Endothelial cell of umbilical vein (primary cell): ENCODE measurements at regions not wholly inside any gene's neighbourhood (a gene's known extent, or its start where the extent isn't known, plus 50 kb on each side); places are given as distances from the start of the nearest gene placed in this dataset.

ENCODE experiments used
- BruUV-seq: library from RNA; stranded (reverse); fragments of 400-500 nt; replicated peaks from 2 replicates; lab custom pipeline; 2021; lab: Mats Ljungman, UMichigan
- CTCF ChIA-PET: fragments of 300-600, 350-600 bp; sonication (Branson Sonifier 250); formaldehyde crosslinking; loops from one replicate; lab custom pipeline; 2021; ENCODE audit warnings: antibody characterized with exemption, inconsistent platforms; lab: Charles Lee
- POLR2A ChIA-PET: fragments of 300-600, 350-600 bp; sonication (Branson Sonifier 250); formaldehyde crosslinking; loops from one replicate; lab custom pipeline; 2021; ENCODE audit warnings: antibody characterized with exemption, inconsistent platforms; lab: Charles Lee
- DNase-seq: peaks from one replicate; pipeline ENCODE4 v3.0.0-alpha.2; 2011; ENCODE audit warnings: low read depth, low spot score
- FAIRE-seq: peaks from 2 replicates; lab custom pipeline; 2011; peaks lifted over from hg19 to GRCh38; lab: Jason Lieb, UNC
- H2AFZ ChIP-seq: 2 replicates; pipeline ENCODE4 v1.6.0; 2012; ENCODE audit warnings: low read depth, low read length, control low read depth, inconsistent platforms
- H3K27ac ChIP-seq: 2 replicates; pipeline ENCODE4 v1.5.1; 2011; ENCODE audit warnings: low read depth, mild to moderate bottlenecking, control low read depth, low read length, moderate library complexity; ENCODE audit not compliant: insufficient read depth
- H3K27me3 ChIP-seq, 2 experiments: 2 replicates each; pipeline versions ENCODE4 v1.6.0 to v1.6.1; 2011; ENCODE audit warnings: low read length in 2 of 2, mixed read lengths in 1 of 2; ENCODE audit not compliant: control insufficient read depth in 2 of 2, insufficient read depth in 2 of 2
- H3K36me3 ChIP-seq, 2 experiments: 2 replicates in 1 of 2; 3 replicates in 1 of 2; pipeline ENCODE4 v1.5.1; 2011; ENCODE audit warnings: low read length in 2 of 2, mild to moderate bottlenecking in 1 of 2, moderate library complexity in 1 of 2; ENCODE audit not compliant: control insufficient read depth in 2 of 2, insufficient read depth in 2 of 2; ENCODE audit errors: extremely low read depth in 1 of 2
- H3K4me1 ChIP-seq: 3 replicates; pipeline ENCODE4 v1.5.1; 2011; ENCODE audit warnings: mild to moderate bottlenecking, low read length; ENCODE audit not compliant: control insufficient read depth, insufficient read depth; ENCODE audit errors: extremely low read depth
- H3K4me2 ChIP-seq: 2 replicates; pipeline ENCODE4 v1.6.1; 2011; ENCODE audit warnings: low read length, control low read depth, mixed read lengths; ENCODE audit not compliant: insufficient read depth
- H3K4me3 ChIP-seq, 3 experiments: fragments of 200-600 bp in 1 of 3; sonication (generic), shearing (Covaris generic) in 1 of 3; replicated peaks in 1 of 3; 2 replicates each; pipeline ENCODE4 v1.5.1; 2011 to 2016; ENCODE audit warnings: control low read depth in 3 of 3, low read length in 3 of 3, mild to moderate bottlenecking in 2 of 3, inconsistent platforms in 1 of 3, low read depth in 1 of 3, moderate library complexity in 1 of 3; ENCODE audit not compliant: insufficient read depth in 1 of 3
- H3K79me2 ChIP-seq: 2 replicates; pipeline ENCODE4 v1.6.0; 2012; ENCODE audit warnings: low read length, inconsistent platforms; ENCODE audit not compliant: control insufficient read depth, insufficient read depth
- H3K9ac ChIP-seq: replicated peaks from 2 replicates; pipeline ENCODE3; 2011; ENCODE audit warnings: low read length, control low read depth; ENCODE audit not compliant: insufficient read depth; ENCODE audit errors: extremely low read depth
- H3K9me1 ChIP-seq: replicated peaks from 3 replicates; pipeline ENCODE4 v1.6.0; 2011; ENCODE audit warnings: mild to moderate bottlenecking, low read length; ENCODE audit not compliant: control insufficient read depth, insufficient read depth; ENCODE audit errors: extremely low read depth
- H3K9me3 ChIP-seq: replicated peaks from 2 replicates; pipeline ENCODE4 v1.5.1; 2012; ENCODE audit warnings: low read length, inconsistent platforms; ENCODE audit not compliant: control insufficient read depth, insufficient read depth
- H4K20me1 ChIP-seq: replicated peaks from 2 replicates; pipeline ENCODE3; 2011; ENCODE audit warnings: mild to moderate bottlenecking, low read length; ENCODE audit not compliant: control insufficient read depth, insufficient read depth; ENCODE audit errors: extremely low read depth
- EZH2 ChIP-seq: IDR thresholded peaks from 2 replicates; pipeline ENCODE4 v1.6.1; 2012; ENCODE audit warnings: borderline replicate concordance, low read depth, mild to moderate bottlenecking, moderate library complexity, low read length, inconsistent platforms; ENCODE audit not compliant: severe bottlenecking
- FOS ChIP-seq: IDR thresholded peaks from 2 replicates; pipeline ENCODE4 v1.6.1; 2011; ENCODE audit warnings: mild to moderate bottlenecking, low read length, moderate library complexity, borderline replicate concordance; ENCODE audit not compliant: insufficient read depth
- GATA2 ChIP-seq: IDR thresholded peaks from 2 replicates; pipeline ENCODE4 v1.7.0; 2011; ENCODE audit warnings: low read depth, mild to moderate bottlenecking, moderate library complexity, mixed read lengths, low read length; ENCODE audit not compliant: insufficient read length, insufficient read depth
- JUN ChIP-seq: IDR thresholded peaks from 2 replicates; pipeline ENCODE4 v1.6.1; 2011; ENCODE audit warnings: borderline replicate concordance, low read depth; ENCODE audit not compliant: insufficient read length, insufficient read depth
- MYC ChIP-seq: IDR thresholded peaks from one replicate; pipeline ENCODE4 v1.6.1; 2011; ENCODE audit warnings: mild to moderate bottlenecking, low read depth, low read length
- POLR2A ChIP-seq: IDR thresholded peaks from 2 replicates; pipeline ENCODE4 v1.6.1; 2012; ENCODE audit warnings: low read depth, mild to moderate bottlenecking, control low read depth, low read length
- POLR2AphosphoS5 ChIP-seq: IDR thresholded peaks from 2 replicates; pipeline ENCODE4 v1.6.1; 2012; ENCODE audit warnings: low read depth, mild to moderate bottlenecking, control low read depth, low read length, moderate library complexity; ENCODE audit not compliant: insufficient read depth
- dilution Hi-C: fragments of 300-500 bp; cut with MboI; formaldehyde crosslinking; loops from one replicate; pipeline ENCODE4 v1.15.0; 2019; ENCODE audit warnings: low sequenced_read_pairs; ENCODE audit not compliant: extremely low pct_ligation_motif_present
- intact Hi-C: fragments of 100-400 bp; cut with micrococcal nuclease; formaldehyde crosslinking; loops from one replicate; pipeline ENCODE4 v1.10.0; 2022
- TF ChIP-seq, protein P1 (sequence below): IDR thresholded peaks from 2 replicates; pipeline ENCODE4 v1.6.1; 2011; ENCODE audit not compliant: insufficient read depth, insufficient read length
- TF ChIP-seq, protein P2 (sequence below), 2 donors: IDR thresholded peaks; 1 replicate in 1 of 2; 2 replicates in 1 of 2; pipeline ENCODE4 v1.5.1; 2011; ENCODE audit warnings: low read length in 2 of 2, mild to moderate bottlenecking in 2 of 2, moderate library complexity in 2 of 2, control low read depth in 1 of 2, inconsistent platforms in 1 of 2, low read depth in 1 of 2; ENCODE audit not compliant: insufficient read depth in 1 of 2; ENCODE audit errors: extremely low read depth in 1 of 2

- Histone ChIP-seq H2AFZ (no peak overlapping the region), H4K20me1 (no peaks in the 10 kb centered on the region), H3K9ac (no peak overlapping the region), H3K9me3 (no peaks in the 10 kb centered on the region), H3K4me2 (no peak overlapping the region), H3K9me1 (no peaks in the 10 kb centered on the region), H3K36me3 (no peaks in the 10 kb centered on the region), H3K4me3 (no peak overlapping the region), H3K4me1 (no peaks in the 10 kb centered on the region), H3K27ac (no peak overlapping the region), H3K79me2 (no peaks in the 10 kb centered on the region), H3K27me3 (no peaks in the 10 kb centered on the region)
- ChIA-PET CTCF (no interaction called here), POLR2A (no interaction called here)
- intact Hi-C loops (no loop called here), dilution Hi-C loops (no loop called here)
- TF ChIP-seq, protein P1, sequence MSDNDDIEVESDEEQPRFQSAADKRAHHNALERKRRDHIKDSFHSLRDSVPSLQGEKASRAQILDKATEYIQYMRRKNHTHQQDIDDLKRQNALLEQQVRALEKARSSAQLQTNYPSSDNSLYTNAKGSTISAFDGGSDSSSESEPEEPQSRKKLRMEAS = no peak
- TF ChIP-seq MYC = no peak
- TF ChIP-seq GATA2 = no peak
- TF ChIP-seq, protein P2, sequence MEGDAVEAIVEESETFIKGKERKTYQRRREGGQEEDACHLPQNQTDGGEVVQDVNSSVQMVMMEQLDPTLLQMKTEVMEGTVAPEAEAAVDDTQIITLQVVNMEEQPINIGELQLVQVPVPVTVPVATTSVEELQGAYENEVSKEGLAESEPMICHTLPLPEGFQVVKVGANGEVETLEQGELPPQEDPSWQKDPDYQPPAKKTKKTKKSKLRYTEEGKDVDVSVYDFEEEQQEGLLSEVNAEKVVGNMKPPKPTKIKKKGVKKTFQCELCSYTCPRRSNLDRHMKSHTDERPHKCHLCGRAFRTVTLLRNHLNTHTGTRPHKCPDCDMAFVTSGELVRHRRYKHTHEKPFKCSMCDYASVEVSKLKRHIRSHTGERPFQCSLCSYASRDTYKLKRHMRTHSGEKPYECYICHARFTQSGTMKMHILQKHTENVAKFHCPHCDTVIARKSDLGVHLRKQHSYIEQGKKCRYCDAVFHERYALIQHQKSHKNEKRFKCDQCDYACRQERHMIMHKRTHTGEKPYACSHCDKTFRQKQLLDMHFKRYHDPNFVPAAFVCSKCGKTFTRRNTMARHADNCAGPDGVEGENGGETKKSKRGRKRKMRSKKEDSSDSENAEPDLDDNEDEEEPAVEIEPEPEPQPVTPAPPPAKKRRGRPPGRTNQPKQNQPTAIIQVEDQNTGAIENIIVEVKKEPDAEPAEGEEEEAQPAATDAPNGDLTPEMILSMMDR (IDR thresholded peaks at IDR 0.05; ENCODE audit: extremely low read depth in 1 of 2, insufficient read depth in 1 of 2, low read depth in 1 of 2, low read length in 2 of 2) = no peak
- TF ChIP-seq FOS = no peak
- no peak for TF ChIP-seq JUN
- TF ChIP-seq POLR2A = no peak
- TF ChIP-seq POLR2AphosphoS5 = no peak
- no peak for TF ChIP-seq EZH2
- DNase-seq = no peak
- BruUV-seq = no TSS peak
- FAIRE-seq = no peak
These were observed 601.8 kb upstream of the ATXN7L3B start for GRCh38 chr12:73935817-73936216.
